ENCODE measurements at regions not wholly inside any gene's neighbourhood (a gene's known extent, or its start where the extent isn't known, plus 50 kb on each side); places are given as distances from the start of the nearest gene placed in this dataset.

DNA sequence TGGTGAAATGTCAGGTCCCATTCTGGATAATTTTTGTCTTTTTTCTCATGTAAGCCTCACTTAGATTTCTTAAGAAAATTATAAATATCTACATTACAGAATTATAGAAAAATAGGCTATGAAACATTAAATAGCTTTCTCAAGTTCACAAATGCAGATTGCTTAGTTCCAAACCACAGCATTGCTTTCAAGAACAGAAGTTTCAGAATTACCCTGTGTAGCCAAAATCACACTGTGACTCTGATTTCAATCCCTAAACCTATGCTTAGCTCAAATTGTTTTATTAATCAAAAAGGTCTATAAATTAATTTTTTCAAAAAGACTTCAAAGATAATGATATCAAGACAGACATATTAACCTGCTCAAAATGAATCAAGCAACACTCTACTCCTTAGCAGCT is 881.2 kb upstream of the PCDH20 start:
- DNase-seq (ENCODE audit: low read depth): no peak

DNA sequence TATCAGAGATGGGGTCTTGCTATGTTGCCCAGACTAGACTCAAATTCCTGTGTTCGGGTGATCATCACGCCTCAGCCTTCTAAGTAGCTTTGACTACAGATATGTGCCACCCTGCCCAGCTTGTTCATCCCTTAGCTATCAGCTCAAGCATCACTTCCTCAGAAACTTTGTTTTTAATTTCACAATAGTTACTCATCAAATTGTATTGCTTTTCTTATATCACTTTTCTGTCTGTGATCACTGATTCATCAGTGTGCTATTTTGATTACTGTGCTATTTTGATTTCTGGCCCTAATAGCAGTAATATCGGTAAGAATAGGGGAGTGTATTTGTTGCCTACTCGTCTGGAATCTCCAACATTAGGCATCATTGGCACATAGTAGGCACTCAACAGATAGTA is 878.6 kb upstream of the PCDH20 start:
- DNase-seq (ENCODE audit: low read depth): no peak

DNA sequence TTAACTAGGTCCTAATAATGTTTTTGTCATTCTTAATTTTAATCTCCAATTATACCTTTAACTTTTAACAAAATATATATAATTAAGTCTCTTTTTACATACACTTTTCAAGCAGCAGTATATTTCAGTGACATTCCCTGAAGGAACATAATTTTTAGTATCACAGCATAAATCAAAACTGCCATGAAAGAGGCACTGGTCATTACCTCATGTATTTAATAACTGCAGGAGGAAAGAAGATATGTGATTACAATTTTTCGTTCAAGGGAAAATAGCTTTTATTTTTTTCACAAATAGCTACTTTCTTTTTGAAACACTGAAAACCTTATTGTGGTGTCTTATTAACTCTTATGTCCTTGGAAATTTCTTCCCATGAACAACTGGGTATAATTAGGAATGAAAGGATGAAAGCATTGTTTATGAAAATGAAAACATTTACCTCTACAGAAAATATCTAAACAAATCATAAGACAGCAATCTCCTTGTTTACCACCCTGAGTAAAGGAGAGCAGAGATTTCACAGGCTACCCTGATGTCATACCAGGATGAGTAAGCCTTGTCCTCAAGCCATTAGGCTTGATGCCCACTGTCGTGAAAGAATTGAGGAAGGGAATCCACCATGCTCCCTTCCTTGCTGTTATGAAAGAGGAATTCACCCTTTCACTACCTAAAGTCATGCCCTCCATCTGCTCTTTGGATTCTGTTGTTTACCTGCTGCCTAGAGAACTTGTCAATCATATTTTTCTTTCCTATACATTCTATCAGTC is 877.2 kb upstream of the PCDH20 start:
- DNase-seq (ENCODE audit: low read depth): no peak

GRCh38 chr13:62290542-62290941 is 874.9 kb upstream of the PCDH20 start:
- no peak for DNase-seq (ENCODE audit: low read depth)

- DNase-seq (ENCODE audit: low read depth): no peak
Measured at GRCh38 chr13:62287764-62288163, 872.1 kb upstream of the PCDH20 start.

DNA sequence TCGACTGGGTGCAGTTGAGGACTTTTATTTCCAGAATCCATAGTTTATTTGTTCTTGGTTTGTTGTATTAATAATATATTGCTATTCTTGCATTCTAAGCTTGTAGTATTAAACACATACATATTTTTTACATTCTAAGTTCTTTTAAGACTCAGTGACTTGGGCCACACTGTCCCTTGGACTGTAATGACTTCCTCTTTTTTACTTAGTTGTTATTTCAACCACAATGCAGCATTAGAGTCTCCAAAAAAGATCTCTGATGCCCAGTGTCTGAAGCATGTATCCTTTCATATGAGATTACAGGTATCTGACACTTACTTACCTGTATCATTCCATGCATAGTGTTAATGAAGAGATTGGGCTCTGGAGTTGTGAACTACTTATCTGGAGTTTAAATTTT is 864.9 kb upstream of the PCDH20 start:
- DNase-seq (ENCODE audit: low read depth): no peak

DNA sequence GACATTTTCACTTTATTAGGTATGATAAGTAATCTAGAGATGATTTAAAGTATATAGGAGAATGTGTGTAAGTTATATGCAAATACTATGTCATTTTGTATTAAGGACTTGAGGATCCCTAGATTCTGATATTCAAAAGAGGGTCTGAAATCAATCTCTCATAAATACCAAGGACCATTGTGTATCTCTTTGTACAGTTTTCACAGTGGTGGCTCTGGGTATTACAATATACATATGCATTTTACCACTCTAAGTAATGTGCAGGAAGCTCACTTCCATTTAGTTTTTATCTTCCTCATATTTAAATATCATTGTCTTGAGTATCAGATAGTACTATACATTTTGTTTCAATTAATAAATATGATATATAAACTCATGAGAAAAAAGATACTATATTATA is 862.6 kb upstream of the PCDH20 start:
- DNase-seq (ENCODE audit: low read depth): no peak

DNA sequence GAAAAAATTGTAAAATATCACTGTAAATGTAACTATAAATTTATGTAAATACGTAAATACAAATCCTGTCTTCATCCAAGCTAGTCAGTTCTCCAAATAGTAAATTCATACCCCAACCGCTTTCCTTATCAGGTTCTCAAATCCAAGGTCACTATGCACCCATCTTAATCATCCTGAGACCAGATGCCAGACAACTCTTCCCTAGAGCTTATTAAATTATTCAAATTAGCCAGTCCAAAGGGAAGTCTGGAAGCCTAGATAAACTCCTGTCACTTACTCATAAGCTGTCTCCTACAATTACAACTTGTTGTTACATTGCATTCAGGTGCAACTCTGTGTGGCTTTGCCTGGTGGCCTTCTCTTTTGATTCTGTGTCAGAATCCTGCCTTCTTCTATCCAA is 836.1 kb upstream of the PCDH20 start:
- no peak for DNase-seq (ENCODE audit: low read depth)

DNA sequence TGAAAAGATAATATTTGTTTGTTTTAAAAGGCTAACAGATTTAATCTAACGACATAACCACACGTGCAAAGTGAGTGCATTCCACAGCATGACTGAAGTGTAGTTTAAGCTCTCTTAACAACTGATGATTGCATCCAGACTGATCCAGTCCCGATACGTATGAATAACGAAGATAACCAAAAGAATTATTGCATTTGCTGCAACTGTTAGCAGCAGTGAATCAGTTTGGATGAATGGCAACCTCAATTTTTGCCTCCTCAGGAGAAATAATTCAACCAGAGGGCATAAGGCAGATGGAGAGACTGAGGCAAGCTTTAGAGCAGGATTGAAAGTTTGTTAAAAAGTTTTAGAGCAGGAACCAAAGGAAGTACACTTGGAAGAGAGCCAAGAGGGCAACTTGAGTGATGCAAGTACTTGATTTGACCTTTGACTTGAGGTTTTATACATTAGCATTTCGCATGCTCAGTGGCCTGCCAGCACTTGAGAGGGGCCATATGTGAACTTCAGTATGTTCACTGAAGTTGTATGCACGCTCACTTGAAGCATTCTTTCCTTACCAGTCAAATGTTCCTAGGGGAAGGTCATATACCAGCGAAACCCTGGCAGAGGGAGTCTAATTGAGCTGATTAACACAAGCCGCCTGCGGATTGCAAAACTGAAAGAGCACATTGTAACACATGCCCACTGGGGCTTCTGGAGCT is 835.0 kb upstream of the PCDH20 start:
- no peak for DNase-seq (ENCODE audit: low read depth)

GRCh38 chr13:62246581-62246980 is 830.9 kb upstream of the PCDH20 start:
- DNase-seq (ENCODE audit: low read depth): no peak

DNA sequence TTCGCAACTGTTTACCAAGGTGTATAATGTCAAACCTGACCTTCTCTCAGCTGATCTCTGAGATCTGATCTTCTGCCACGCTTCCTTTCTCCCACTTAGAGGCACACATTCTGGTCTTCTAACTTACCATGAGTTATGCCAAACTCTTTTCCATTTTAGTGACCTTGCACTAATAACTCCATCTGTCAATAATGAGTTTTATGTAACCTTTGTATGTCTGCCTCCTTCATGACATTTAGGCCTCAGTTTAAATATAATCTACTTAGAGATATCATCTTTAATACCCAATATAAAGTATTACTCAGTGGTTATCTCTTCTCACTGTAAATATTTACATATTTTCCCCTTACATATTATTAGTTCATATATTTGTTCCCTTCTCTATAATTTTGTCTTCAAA is 827.5 kb upstream of the PCDH20 start:
- DNase-seq (ENCODE audit: low read depth): no peak

DNA sequence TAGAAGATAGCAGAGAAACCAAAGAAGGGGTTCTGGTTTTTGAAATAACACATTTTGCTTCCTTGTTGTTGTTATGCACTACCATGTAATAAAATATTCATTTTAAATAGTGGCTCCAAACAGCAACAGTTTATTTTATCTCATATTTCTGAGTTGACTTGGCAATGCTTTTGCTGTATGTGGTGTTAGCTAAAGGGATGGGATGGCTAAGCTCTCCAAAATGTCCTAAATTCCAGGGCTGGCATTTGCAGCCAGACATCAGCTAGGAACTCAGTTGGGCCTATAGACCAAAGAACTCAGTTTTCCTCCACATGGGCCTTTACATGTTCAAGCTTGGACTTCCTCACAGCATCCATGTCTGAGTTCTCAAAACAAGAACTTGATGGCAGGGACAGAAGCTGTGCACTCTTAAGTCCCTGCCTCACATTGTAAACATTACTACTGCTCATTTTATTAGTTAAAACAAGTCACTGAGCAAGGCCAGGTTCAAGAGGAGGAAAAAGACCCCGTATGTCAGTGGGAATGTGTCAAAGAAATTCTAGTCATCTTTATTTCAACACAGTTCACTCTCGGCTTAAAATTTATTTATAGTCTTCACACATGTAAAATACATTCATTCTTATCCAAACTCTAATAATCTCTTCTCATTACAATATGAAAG is 819.3 kb upstream of the PCDH20 start:
- DNase-seq (ENCODE audit: low read depth): no peak

DNA sequence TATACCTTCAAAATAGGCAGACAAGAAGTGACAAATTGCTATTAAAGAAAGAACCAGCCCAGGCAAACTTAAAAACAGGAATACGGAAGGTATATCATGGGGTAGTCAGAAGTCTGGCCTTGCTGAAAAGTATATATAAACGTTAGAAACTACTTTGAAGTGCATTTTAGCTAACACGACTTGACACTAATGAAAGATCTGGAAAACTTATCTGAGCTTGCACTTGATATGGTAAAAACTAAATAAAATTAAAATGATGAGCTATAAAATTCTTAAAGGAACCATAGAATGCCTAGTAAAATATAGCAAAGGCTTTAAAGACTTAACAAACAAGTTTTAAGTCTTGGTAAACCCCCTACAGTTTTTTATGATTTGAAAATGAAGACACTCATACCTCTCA is 795.3 kb upstream of the PCDH20 start:
- DNase-seq (ENCODE audit: low read depth): no peak

GRCh38 chr13:62209529-62209928 is 793.9 kb upstream of the PCDH20 start:
- no peak for DNase-seq (ENCODE audit: low read depth)

- no peak for DNase-seq (ENCODE audit: low read depth)
Measured at GRCh38 chr13:62207388-62207787, 791.7 kb upstream of the PCDH20 start.

DNA sequence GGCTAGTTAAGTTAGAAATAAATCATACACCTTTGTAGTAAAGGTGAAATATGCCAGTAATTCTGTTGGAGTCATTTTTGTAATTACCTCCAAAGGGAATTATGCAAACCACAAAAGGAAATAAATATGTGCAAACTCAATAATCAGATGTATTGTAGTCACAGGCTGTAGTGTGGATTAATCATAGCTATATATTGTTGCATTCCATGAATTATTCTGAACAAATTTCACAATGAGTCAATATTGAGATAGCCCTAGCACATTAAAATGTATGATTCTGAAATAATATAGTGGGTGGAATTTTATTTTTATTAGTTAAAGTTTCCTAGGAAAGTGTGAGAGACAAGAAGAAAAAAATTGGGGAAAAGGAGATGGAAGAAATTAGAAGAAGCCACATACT is 790.5 kb upstream of the PCDH20 start:
- DNase-seq (ENCODE audit: low read depth): no peak

DNA sequence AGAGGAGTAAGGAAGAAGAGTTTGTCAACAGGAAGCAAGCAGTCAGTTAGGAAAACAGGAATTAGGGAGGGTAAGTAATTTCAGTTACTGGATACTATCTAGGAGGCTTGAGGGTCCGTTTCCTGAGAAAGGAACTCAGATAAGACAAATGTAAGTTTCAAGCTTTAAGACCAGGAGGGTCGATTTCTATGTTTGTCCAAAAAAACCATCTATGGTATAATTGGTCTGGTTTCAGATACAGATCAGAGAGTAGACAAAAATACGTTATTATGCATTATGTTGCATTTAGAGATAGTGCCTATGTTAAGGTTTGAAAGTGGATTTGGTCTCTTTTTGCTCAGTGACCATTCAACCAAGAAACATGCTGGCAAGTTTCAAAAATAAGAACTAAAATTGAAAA is 789.6 kb upstream of the PCDH20 start:
- DNase-seq (ENCODE audit: low read depth): no peak

DNA sequence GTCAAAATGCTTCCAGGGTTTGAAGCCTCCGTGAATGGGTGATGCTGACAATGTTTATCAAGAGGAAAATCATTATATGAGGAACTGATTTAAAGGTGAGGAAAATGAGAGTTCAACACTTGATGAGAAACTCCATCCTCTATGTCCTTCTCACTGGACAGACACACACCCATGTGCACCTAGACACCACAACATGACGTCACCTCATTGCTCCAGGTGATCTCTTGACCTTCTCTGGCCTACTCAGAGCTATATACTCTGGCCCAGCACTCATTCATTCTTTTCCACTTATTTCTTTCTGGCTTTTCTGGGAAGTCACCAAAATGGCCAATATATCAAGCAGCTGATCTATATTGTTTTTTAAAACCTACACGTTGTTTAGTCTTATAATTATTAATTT is 778.7 kb upstream of the PCDH20 start:
- DNase-seq (ENCODE audit: low read depth): no peak

DNA sequence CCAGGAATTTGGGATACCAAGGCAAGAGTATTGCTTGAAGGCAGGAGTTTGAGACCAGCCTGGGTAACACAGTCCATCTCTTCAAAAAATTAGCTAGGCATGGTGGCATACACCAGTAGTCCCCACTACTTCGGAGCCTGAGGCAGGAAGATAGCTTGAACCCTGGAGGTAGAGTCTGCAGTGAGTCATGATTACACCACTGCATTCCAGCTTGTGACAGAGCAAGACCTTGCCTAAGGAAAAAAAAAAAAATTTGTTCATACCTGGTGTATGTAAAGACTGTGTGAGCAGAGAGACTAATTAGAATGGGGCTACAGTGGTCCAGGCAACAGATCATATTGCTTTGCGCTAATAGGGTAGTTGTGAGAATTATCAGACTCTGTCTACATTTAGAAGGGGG is 778.3 kb upstream of the PCDH20 start:
- no peak for DNase-seq (ENCODE audit: low read depth)

- DNase-seq (ENCODE audit: low read depth): no peak
Measured at GRCh38 chr13:62185631-62186255, 770.1 kb upstream of the PCDH20 start.

DNA sequence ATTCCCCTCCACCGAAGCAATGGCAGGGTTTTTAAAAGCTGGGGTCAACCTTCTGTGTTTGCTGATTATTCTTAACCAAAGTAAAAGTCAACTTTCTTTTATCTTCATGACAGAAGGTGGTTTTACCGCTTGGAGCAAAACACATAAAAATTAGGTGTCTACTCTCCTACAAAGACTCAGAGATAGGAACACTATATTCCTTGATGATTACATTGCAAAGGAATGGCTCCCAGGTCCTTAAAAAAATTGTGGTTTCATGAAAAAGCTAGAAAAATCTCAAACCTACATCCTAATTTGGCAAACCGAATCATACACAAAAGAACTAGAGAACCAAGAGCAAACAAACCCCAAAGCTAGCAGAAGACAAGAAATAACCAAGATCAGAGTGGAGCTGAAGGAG is 760.4 kb upstream of the PCDH20 start:
- no peak for DNase-seq (ENCODE audit: low read depth)

DNA sequence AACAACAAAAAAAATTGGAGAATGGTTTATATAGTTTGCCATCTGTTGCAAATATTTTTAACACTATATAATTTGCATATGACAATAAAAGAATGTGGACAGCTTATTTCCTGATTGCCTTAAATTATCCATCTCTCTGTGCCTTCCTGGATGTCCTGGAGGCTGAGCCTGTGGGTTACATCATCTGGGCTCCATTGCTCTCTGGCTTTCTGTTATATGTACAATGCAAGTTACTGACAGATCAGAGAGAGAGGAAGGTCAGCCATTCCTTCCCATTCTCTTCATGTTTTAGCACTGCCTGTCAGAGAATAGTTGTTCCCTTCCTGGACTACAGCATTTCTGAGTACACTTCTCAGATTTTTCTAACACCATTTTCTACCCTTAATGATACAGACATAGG is 758.3 kb upstream of the PCDH20 start:
- no peak for DNase-seq (ENCODE audit: low read depth)

DNA sequence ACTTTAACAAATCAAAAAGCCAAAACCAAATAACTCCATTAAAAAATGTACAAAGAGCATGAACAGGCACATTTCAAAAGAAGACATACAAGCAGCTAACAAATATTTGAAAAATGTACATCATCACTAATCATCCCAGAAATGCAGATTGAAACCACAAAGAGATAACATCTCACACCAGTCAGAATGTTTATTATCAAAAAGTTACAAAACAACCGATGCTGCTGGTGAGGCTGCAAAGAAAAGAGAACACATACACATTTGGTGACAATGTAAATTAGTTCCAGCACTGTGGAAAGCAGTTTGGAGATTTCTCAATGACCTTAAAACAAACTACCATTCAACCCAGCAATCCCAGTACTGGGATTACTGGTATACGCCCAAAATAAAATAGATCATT is 756.0 kb upstream of the PCDH20 start:
- no peak for DNase-seq (ENCODE audit: low read depth)
